ENCODE measurements at regions not wholly inside any gene's neighbourhood (a gene's known extent, or its start where the extent isn't known, plus 50 kb on each side); places are given as distances from the start of the nearest gene placed in this dataset.

- 62% methylated on average over 2 of the region's 2 CpGs for WGBS (ENCODE audit: low lambda C conversion rate)
- Histone ChIP-seq H4K20me1 (ENCODE audit: insufficient read depth) (no peaks in the 10 kb centered on the region), H3K9ac (no peak overlapping the region), H2AFZ (ENCODE audit: low read depth) (no peak overlapping the region), H3K79me2 (ENCODE audit: insufficient read depth) (no peaks in the 10 kb centered on the region), H3K36me3 (replicated peaks in 1 of 2; ENCODE audit: control insufficient read depth in 1 of 2, insufficient read depth in 2 of 2, low read length in 1 of 2) (no peaks in the 10 kb centered on the region), H3K4me1 (ENCODE audit: control insufficient read depth in 1 of 2, insufficient read depth in 2 of 2, low read depth in 1 of 2, low read length in 1 of 2) (no peaks in the 10 kb centered on the region), H3K9me2 (no peaks in the 10 kb centered on the region), H3K4me3 (ENCODE audit: low read depth in 2 of 2, low read length in 1 of 2) (no peak overlapping the region), H3K4me2 (no peak overlapping the region), H3K9me3 (peaks cover 9% of the 10 kb centered on the region; the same call in 1 of the 2 replicates), H3F3A (replicated peaks; ENCODE audit: insufficient read depth) (no peaks in the 10 kb centered on the region), H3K27me3 (ENCODE audit: insufficient read depth) (peaks cover 6% of the 10 kb centered on the region; the same call in 1 of the 2 replicates), H3K27ac (ENCODE audit: low read depth in 2 of 2, low read length in 1 of 2) (no peak overlapping the region)
- POLR2A ChIA-PET, result no interaction called here
- CTCF ChIA-PET, result interaction anchor here (0.6 kb wide), 1 partner anchor 328 kb away, joined by 3 read pairs; no protein-coding TSS in a partner anchor
- TF ChIP-seq JUND (IDR thresholded peaks at IDR 0.05) (no peak), FOXJ3 (CRISPR knock-in tag; IDR thresholded peaks at IDR 0.05) (no peak), RFX5 (IDR thresholded peaks at IDR 0.05; ENCODE audit: low read length) (no peak), ELF1 (IDR thresholded peaks at IDR 0.05) (no peak), REST (IDR thresholded peaks at IDR 0.05; ENCODE audit: low read depth, low read length) (no peak), POLR2AphosphoS5 (IDR thresholded peaks at IDR 0.05; ENCODE audit: low read depth, low read length) (no peak), RAD21 (IDR thresholded peaks at IDR 0.05; ENCODE audit: low read length) (no peak), PBX3 (IDR thresholded peaks at IDR 0.05) (no peak), FOSL2 (IDR thresholded peaks at IDR 0.05; ENCODE audit: borderline replicate concordance, low read depth) (no peak), NRF1 (IDR thresholded peaks at IDR 0.05; ENCODE audit: low read depth, low read length) (no peak), CTCF (IDR thresholded peaks at IDR 0.05) (no peak), CHD2 (IDR thresholded peaks at IDR 0.05; ENCODE audit: low read length, partially characterized antibody) (no peak), TCF12 (IDR thresholded peaks at IDR 0.05) (no peak), YY1 (IDR thresholded peaks at IDR 0.05; ENCODE audit: low read depth) (no peak), SIN3A (IDR thresholded peaks at IDR 0.05; ENCODE audit: borderline replicate concordance, low read depth, low read length) (no peak), USF1 (IDR thresholded peaks at IDR 0.05; ENCODE audit: borderline replicate concordance, low read depth) (no peak), EZH2phosphoT487 (IDR thresholded peaks at IDR 0.05; ENCODE audit: borderline replicate concordance, low read depth) (no peak)
- DNase-seq, result no peak
Measured at GRCh38 chr11:35868491-35868890, 75.4 kb upstream of the LDLRAD3 start.
